ENCODE measurements at regions not wholly inside any gene's neighbourhood (a gene's known extent, or its start where the extent isn't known, plus 50 kb on each side); places are given as distances from the start of the nearest gene placed in this dataset.
A peak's percentile ranks its signal among the peaks of the same experiment; 100 is the strongest.

- DNase-seq (ENCODE audit: low read depth in 1 of 2, low spot score in 1 of 2) (no peak), FAIRE-seq (no peak), ATAC-seq (no peak)
- 59% methylated on average over 1 of the region's 1 CpG for WGBS (ENCODE audit: missing lambda C conversion rate)
- no peaks in the 10 kb centered on the region for H3K4me1 ChIP-seq
- H3K4me2 ChIP-seq, result no peak overlapping the region
- CTCF ChIA-PET, result interaction anchor here (0.7 to 5.0 kb wide), 4 partner anchors 27 to 412 kb away, joined by 3 to 71 read pairs (median 11); no protein-coding TSS in a partner anchor
- H3K27ac ChIP-seq, result no peak overlapping the region
- H3K9me3 ChIP-seq, result no peaks in the 10 kb centered on the region
- TF ChIP-seq, protein P1, sequence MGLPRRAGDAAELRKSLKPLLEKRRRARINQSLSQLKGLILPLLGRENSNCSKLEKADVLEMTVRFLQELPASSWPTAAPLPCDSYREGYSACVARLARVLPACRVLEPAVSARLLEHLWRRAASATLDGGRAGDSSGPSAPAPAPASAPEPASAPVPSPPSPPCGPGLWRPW (IDR thresholded peaks at IDR 0.05), result no peak
- no peak overlapping the region for H3K4me3 ChIP-seq
- POLR2A ChIA-PET, result no interaction called here
Observed at GRCh38 chr2:176552501-176553135, 283.4 kb downstream of the MTX2 start.

DNA sequence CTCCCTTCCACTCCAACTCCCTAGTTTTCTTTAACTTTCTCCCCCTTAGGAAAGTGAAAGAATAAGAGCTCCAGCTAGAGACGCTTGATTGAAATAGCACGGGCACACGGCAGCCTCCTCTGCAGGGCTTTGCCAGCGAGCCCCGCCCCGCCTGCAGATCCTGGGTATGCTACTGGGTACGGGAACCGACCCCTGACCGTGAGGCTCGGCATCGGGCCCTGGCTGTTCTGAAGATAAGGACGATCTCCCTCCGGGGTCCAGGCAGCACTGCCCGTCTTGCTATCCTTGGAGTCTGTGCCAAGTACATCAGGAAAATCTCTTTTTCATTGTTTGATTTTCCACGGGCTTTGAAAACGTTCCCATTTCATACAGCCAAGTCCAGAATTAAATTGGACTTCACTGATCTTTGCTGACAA lies 284.5 kb downstream of the MTX2 start:
- no peaks in the 10 kb centered on the region for H3K9me3 ChIP-seq
- H3K4me1 ChIP-seq, result no peaks in the 10 kb centered on the region
- H3K27ac ChIP-seq, result peak overlapping the region; percentile 77 to 90
- H3K4me3 ChIP-seq, result peak overlapping the region; percentile 46
- POLR2A ChIA-PET, result interaction anchor here (0.5 to 2.0 kb wide), 5 partner anchors 29 to 413 kb away, joined by 3 to 9 read pairs (median 8); partner anchors contain the start of gene MTX2
- WGBS (ENCODE audit: missing lambda C conversion rate), result 3% methylated on average over 16 of the region's 16 CpGs
- no peak for FAIRE-seq
- H3K4me2 ChIP-seq, result peak overlapping the region; percentile 88
- TF ChIP-seq SMC3 (IDR thresholded peaks at IDR 0.05), result peak; percentile 23; the same call in 1 of the 3 replicates
- TF ChIP-seq BHLHE40 (IDR thresholded peaks at IDR 0.05; ENCODE audit: low read depth, low read length), result no peak
- TF ChIP-seq, protein P2, sequence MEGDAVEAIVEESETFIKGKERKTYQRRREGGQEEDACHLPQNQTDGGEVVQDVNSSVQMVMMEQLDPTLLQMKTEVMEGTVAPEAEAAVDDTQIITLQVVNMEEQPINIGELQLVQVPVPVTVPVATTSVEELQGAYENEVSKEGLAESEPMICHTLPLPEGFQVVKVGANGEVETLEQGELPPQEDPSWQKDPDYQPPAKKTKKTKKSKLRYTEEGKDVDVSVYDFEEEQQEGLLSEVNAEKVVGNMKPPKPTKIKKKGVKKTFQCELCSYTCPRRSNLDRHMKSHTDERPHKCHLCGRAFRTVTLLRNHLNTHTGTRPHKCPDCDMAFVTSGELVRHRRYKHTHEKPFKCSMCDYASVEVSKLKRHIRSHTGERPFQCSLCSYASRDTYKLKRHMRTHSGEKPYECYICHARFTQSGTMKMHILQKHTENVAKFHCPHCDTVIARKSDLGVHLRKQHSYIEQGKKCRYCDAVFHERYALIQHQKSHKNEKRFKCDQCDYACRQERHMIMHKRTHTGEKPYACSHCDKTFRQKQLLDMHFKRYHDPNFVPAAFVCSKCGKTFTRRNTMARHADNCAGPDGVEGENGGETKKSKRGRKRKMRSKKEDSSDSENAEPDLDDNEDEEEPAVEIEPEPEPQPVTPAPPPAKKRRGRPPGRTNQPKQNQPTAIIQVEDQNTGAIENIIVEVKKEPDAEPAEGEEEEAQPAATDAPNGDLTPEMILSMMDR (IDR thresholded peaks at IDR 0.05), result peak; percentile 32; the same call in 2 of the 3 replicates
- TF ChIP-seq HDAC2 (IDR thresholded peaks at IDR 0.05), result no peak
- peak; percentile 41 for TF ChIP-seq POLR2A (IDR thresholded peaks at IDR 0.05; ENCODE audit: low read length)
- no peak for TF ChIP-seq POLR2AphosphoS2 (conservative IDR thresholded peaks at IDR 0.05; ENCODE audit: low read length)
- peak; percentile 51; a peak in 3 of 5 replicates for TF ChIP-seq RAD21 (conservative IDR thresholded peaks at IDR 0.05 in 1 of 2, IDR thresholded peaks at IDR 0.05 in 1 of 2)
- TF ChIP-seq, protein P3, sequence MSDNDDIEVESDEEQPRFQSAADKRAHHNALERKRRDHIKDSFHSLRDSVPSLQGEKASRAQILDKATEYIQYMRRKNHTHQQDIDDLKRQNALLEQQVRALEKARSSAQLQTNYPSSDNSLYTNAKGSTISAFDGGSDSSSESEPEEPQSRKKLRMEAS (IDR thresholded peaks at IDR 0.05), result peak; percentile 29; the same call in 1 of the 2 replicates
- CTCF ChIA-PET, result interaction anchor here (0.6 to 5.0 kb wide), 39 partner anchors 8 to 426 kb away, joined by 3 to 71 read pairs (median 5); partner anchors contain the start of gene HOXD8
- ATAC-seq, result peak; percentile 99
- peak; percentile 60 to 75 for DNase-seq (ENCODE audit: low read depth in 1 of 2, low spot score in 1 of 2)

GRCh38 chr2:176554101-176555048 lies 285.1 kb downstream of the MTX2 start:
- Histone ChIP-seq H3K4me1 (no peaks in the 10 kb centered on the region), H3K27ac (peak overlapping the region; percentile 77 to 90), H3K4me3 (peak overlapping the region; percentile 46), H3K9me3 (no peaks in the 10 kb centered on the region), H3K4me2 (peak overlapping the region; percentile 88)
- 13% methylated on average over 17 of the region's 17 CpGs for WGBS (ENCODE audit: missing lambda C conversion rate)
- no peak for FAIRE-seq
- peak; percentile 61 to 69 for DNase-seq (ENCODE audit: low read depth in 1 of 2, low spot score in 1 of 2)
- ChIA-PET CTCF (interaction anchor here (0.6 to 5.0 kb wide), 50 partner anchors 9 to 426 kb away, joined by 3 to 71 read pairs (median 4); partner anchors contain the start of gene HOXD8), POLR2A (interaction anchor here (0.5 to 2.0 kb wide), 6 partner anchors 29 to 413 kb away, joined by 3 to 9 read pairs (median 8); partner anchors contain the start of gene MTX2)
- peak; percentile 77 to 79 for ATAC-seq
- TF ChIP-seq PHF8 (IDR thresholded peaks at IDR 0.05; ENCODE audit: borderline replicate concordance, low read depth), result no peak
- TF ChIP-seq, protein P2 (IDR thresholded peaks at IDR 0.05), result peak; percentile 84
- TF ChIP-seq, protein P3 (IDR thresholded peaks at IDR 0.05), result peak; percentile 39; the same call in 1 of the 2 replicates
- TF ChIP-seq SMC3 (IDR thresholded peaks at IDR 0.05), result peak; percentile 76
- no peak for TF ChIP-seq RCOR1 (IDR thresholded peaks at IDR 0.05; ENCODE audit: low read depth, low read length)
- TF ChIP-seq PBX3 (IDR thresholded peaks at IDR 0.05), result no peak
- TF ChIP-seq RAD21 (conservative IDR thresholded peaks at IDR 0.05 in 1 of 2, IDR thresholded peaks at IDR 0.05 in 1 of 2), result peak; percentile 79 to 81
- TF ChIP-seq CHD2 (IDR thresholded peaks at IDR 0.05; ENCODE audit: low read length, partially characterized antibody), result peak; percentile 56

Measured in A549 (cell line).